ENCODE measurements at regions not wholly inside any gene's neighbourhood (a gene's known extent, or its start where the extent isn't known, plus 50 kb on each side); places are given as distances from the start of the nearest gene placed in this dataset.

GRCh38 chr13:86403181-86403580, 604.0 kb upstream of the SLITRK6 start:
- TF ChIP-seq POLR2A (IDR thresholded peaks at IDR 0.05): no peak
- TF ChIP-seq CTCF (IDR thresholded peaks at IDR 0.05): no peak
